ENCODE measurements at regions not wholly inside any gene's neighbourhood (a gene's known extent, or its start where the extent isn't known, plus 50 kb on each side); places are given as distances from the start of the nearest gene placed in this dataset.

DNA sequence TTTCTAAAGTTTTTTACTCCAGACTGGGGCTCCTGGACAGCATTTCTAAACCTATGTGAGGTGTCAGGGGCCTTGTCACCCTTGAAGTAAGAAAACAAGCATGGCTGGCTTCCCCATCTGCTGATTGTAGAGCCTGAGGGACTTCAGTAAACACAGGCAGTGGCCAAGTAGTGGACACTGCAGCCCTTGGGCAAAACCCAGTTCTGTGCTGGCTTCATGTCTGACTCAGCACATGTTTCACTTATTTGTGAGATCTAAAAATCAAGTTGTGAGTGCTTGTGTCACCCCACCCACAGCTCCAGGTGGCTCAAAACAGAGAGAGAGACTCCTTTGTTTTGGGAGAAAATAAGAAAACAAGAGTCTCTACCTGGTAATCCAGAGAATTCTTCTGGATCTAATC is 660.3 kb upstream of the VRK2 start:
- no peak overlapping the region for H3K9ac ChIP-seq
- H3K36me3 ChIP-seq (replicated peaks in 1 of 2; ENCODE audit: control insufficient read depth in 1 of 2, insufficient read depth in 2 of 2, low read length in 1 of 2): no peaks in the 10 kb centered on the region
- no peak overlapping the region for H3K27ac ChIP-seq (ENCODE audit: low read depth in 2 of 2, low read length in 1 of 2)
- no peak overlapping the region for H2AFZ ChIP-seq (ENCODE audit: low read depth)
- H3K9me2 ChIP-seq: no peaks in the 10 kb centered on the region
- no peaks in the 10 kb centered on the region for H3K27me3 ChIP-seq (ENCODE audit: insufficient read depth)
- H3K79me2 ChIP-seq (ENCODE audit: insufficient read depth): no peaks in the 10 kb centered on the region
- TF ChIP-seq, protein P1, sequence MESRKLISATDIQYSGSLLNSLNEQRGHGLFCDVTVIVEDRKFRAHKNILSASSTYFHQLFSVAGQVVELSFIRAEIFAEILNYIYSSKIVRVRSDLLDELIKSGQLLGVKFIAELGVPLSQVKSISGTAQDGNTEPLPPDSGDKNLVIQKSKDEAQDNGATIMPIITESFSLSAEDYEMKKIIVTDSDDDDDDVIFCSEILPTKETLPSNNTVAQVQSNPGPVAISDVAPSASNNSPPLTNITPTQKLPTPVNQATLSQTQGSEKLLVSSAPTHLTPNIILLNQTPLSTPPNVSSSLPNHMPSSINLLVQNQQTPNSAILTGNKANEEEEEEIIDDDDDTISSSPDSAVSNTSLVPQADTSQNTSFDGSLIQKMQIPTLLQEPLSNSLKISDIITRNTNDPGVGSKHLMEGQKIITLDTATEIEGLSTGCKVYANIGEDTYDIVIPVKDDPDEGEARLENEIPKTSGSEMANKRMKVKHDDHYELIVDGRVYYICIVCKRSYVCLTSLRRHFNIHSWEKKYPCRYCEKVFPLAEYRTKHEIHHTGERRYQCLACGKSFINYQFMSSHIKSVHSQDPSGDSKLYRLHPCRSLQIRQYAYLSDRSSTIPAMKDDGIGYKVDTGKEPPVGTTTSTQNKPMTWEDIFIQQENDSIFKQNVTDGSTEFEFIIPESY (IDR thresholded peaks at IDR 0.05; ENCODE audit: borderline replicate concordance, low read depth): no peak
- TF ChIP-seq RAD21 (IDR thresholded peaks at IDR 0.05; ENCODE audit: low read length): no peak
- TF ChIP-seq, protein P2, sequence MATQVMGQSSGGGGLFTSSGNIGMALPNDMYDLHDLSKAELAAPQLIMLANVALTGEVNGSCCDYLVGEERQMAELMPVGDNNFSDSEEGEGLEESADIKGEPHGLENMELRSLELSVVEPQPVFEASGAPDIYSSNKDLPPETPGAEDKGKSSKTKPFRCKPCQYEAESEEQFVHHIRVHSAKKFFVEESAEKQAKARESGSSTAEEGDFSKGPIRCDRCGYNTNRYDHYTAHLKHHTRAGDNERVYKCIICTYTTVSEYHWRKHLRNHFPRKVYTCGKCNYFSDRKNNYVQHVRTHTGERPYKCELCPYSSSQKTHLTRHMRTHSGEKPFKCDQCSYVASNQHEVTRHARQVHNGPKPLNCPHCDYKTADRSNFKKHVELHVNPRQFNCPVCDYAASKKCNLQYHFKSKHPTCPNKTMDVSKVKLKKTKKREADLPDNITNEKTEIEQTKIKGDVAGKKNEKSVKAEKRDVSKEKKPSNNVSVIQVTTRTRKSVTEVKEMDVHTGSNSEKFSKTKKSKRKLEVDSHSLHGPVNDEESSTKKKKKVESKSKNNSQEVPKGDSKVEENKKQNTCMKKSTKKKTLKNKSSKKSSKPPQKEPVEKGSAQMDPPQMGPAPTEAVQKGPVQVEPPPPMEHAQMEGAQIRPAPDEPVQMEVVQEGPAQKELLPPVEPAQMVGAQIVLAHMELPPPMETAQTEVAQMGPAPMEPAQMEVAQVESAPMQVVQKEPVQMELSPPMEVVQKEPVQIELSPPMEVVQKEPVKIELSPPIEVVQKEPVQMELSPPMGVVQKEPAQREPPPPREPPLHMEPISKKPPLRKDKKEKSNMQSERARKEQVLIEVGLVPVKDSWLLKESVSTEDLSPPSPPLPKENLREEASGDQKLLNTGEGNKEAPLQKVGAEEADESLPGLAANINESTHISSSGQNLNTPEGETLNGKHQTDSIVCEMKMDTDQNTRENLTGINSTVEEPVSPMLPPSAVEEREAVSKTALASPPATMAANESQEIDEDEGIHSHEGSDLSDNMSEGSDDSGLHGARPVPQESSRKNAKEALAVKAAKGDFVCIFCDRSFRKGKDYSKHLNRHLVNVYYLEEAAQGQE (IDR thresholded peaks at IDR 0.05; ENCODE audit: low read depth, low read length): no peak
- no peak for TF ChIP-seq CHD2 (IDR thresholded peaks at IDR 0.05; ENCODE audit: low read length, partially characterized antibody)
- TF ChIP-seq, protein P3, sequence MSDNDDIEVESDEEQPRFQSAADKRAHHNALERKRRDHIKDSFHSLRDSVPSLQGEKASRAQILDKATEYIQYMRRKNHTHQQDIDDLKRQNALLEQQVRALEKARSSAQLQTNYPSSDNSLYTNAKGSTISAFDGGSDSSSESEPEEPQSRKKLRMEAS (IDR thresholded peaks at IDR 0.05; ENCODE audit: low read depth): no peak
- TF ChIP-seq, protein P4, sequence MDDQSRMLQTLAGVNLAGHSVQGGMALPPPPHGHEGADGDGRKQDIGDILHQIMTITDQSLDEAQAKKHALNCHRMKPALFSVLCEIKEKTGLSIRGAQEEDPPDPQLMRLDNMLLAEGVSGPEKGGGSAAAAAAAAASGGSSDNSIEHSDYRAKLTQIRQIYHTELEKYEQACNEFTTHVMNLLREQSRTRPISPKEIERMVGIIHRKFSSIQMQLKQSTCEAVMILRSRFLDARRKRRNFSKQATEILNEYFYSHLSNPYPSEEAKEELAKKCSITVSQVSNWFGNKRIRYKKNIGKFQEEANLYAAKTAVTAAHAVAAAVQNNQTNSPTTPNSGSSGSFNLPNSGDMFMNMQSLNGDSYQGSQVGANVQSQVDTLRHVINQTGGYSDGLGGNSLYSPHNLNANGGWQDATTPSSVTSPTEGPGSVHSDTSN (IDR thresholded peaks at IDR 0.05): no peak
- TF ChIP-seq, protein P5, sequence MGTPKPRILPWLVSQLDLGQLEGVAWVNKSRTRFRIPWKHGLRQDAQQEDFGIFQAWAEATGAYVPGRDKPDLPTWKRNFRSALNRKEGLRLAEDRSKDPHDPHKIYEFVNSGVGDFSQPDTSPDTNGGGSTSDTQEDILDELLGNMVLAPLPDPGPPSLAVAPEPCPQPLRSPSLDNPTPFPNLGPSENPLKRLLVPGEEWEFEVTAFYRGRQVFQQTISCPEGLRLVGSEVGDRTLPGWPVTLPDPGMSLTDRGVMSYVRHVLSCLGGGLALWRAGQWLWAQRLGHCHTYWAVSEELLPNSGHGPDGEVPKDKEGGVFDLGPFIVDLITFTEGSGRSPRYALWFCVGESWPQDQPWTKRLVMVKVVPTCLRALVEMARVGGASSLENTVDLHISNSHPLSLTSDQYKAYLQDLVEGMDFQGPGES (IDR thresholded peaks at IDR 0.05; ENCODE audit: low read depth, low read length): no peak
- no peak for TF ChIP-seq JUND (IDR thresholded peaks at IDR 0.05)
- TF ChIP-seq GATA2 (CRISPR knock-in tag; IDR thresholded peaks at IDR 0.05): no peak
- TF ChIP-seq ELF1 (IDR thresholded peaks at IDR 0.05): no peak
- TF ChIP-seq TCF12 (IDR thresholded peaks at IDR 0.05): no peak
- TF ChIP-seq FOXJ3 (CRISPR knock-in tag; IDR thresholded peaks at IDR 0.05): no peak
- TF ChIP-seq, protein P6, sequence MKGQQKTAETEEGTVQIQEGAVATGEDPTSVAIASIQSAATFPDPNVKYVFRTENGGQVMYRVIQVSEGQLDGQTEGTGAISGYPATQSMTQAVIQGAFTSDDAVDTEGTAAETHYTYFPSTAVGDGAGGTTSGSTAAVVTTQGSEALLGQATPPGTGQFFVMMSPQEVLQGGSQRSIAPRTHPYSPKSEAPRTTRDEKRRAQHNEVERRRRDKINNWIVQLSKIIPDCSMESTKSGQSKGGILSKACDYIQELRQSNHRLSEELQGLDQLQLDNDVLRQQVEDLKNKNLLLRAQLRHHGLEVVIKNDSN (IDR thresholded peaks at IDR 0.05; ENCODE audit: borderline replicate concordance, low read depth): no peak
- TF ChIP-seq, protein P7, sequence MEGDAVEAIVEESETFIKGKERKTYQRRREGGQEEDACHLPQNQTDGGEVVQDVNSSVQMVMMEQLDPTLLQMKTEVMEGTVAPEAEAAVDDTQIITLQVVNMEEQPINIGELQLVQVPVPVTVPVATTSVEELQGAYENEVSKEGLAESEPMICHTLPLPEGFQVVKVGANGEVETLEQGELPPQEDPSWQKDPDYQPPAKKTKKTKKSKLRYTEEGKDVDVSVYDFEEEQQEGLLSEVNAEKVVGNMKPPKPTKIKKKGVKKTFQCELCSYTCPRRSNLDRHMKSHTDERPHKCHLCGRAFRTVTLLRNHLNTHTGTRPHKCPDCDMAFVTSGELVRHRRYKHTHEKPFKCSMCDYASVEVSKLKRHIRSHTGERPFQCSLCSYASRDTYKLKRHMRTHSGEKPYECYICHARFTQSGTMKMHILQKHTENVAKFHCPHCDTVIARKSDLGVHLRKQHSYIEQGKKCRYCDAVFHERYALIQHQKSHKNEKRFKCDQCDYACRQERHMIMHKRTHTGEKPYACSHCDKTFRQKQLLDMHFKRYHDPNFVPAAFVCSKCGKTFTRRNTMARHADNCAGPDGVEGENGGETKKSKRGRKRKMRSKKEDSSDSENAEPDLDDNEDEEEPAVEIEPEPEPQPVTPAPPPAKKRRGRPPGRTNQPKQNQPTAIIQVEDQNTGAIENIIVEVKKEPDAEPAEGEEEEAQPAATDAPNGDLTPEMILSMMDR (IDR thresholded peaks at IDR 0.05): no peak
- TF ChIP-seq POLR2AphosphoS5 (IDR thresholded peaks at IDR 0.05; ENCODE audit: low read depth, low read length): no peak
- H4K20me1 ChIP-seq (ENCODE audit: insufficient read depth): no peaks in the 10 kb centered on the region
- ChIA-PET CTCF (no interaction called here), POLR2A (no interaction called here)
- no peak overlapping the region for H3K4me3 ChIP-seq (ENCODE audit: low read depth in 2 of 2, low read length in 1 of 2)
- peaks cover 4% of the 10 kb centered on the region for H3F3A ChIP-seq (replicated peaks; ENCODE audit: insufficient read depth)
- H3K4me2 ChIP-seq: no peak overlapping the region
- no peak for DNase-seq
- H3K4me1 ChIP-seq (ENCODE audit: control insufficient read depth in 1 of 2, insufficient read depth in 2 of 2, low read depth in 1 of 2, low read length in 1 of 2): no peaks in the 10 kb centered on the region
- 0 out of 2 replicates have a peak, but pooled peaks cover 9% of the 10 kb centered on the region for H3K9me3 ChIP-seq
